ENCODE measurements at regions not wholly inside any gene's neighbourhood (a gene's known extent, or its start where the extent isn't known, plus 50 kb on each side); places are given as distances from the start of the nearest gene placed in this dataset.

- Histone ChIP-seq H3K9ac (ENCODE audit: insufficient read depth, low read length, poor library complexity, severe bottlenecking) (no peak overlapping the region), H3K4me3 (replicated peaks in 1 of 3; ENCODE audit: low read depth in 2 of 3, low read length in 3 of 3) (no peak overlapping the region), H3K4me2 (replicated peaks; ENCODE audit: extremely low read depth, low read length, poor library complexity, severe bottlenecking) (no peak overlapping the region), H4K20me1 (ENCODE audit: insufficient read depth, low read length) (no peaks in the 10 kb centered on the region), H3K27me3 (ENCODE audit: control insufficient read depth in 2 of 2, insufficient read depth in 2 of 2, low read length in 2 of 2) (no peaks in the 10 kb centered on the region), H3K27ac (ENCODE audit: low read depth in 1 of 2, low read length in 2 of 2) (no peak overlapping the region), H2AFZ (ENCODE audit: insufficient read depth, low read depth, low read length, poor library complexity, severe bottlenecking) (peak overlapping the region; percentile 10), H3K4me1 (ENCODE audit: control insufficient read depth in 1 of 2, insufficient read depth in 2 of 2, low read length in 2 of 2) (peaks cover 59 to 61% of the 10 kb centered on the region in 2 donors), H3K36me3 (replicated peaks in 1 of 2; ENCODE audit: control insufficient read depth in 1 of 2, insufficient read depth in 2 of 2, low read length in 2 of 2) (no peaks in the 10 kb centered on the region), H3K9me3 (replicated peaks in 1 of 2; ENCODE audit: control insufficient read depth in 1 of 2, insufficient read depth in 1 of 2, low read length in 2 of 2) (no peaks in the 10 kb centered on the region), H3K79me2 (ENCODE audit: insufficient read depth, low read length) (no peaks in the 10 kb centered on the region)
- peak overlapping the region; percentile 35 to 99 (median 97) for H3K27ac Mint-ChIP-seq
- peaks cover 0 to 3% of the 10 kb centered on the region in 2 donors for H3K36me3 Mint-ChIP-seq
- peaks cover 65% of the 10 kb centered on the region for H3K4me1 Mint-ChIP-seq
- H3K9me3 Mint-ChIP-seq = peaks cover 0 to 2% (median 0%) of the 10 kb centered on the region in 7 donors
- peaks cover 0 to 5% (median 0%) of the 10 kb centered on the region in 3 donors for H3K27me3 Mint-ChIP-seq (ENCODE audit: low read depth in 3 of 3)
- WGBS (ENCODE audit: insufficient coverage) = no CpG with 5 or more reads among the region's 2 CpGs
- H3K4me3 Mint-ChIP-seq = no peak overlapping the region
- no peak for TF ChIP-seq CTCF (IDR thresholded peaks at IDR 0.05)
- intact Hi-C loops (cut with micrococcal nuclease) = loop anchor here in 1 of 2 donors (5.0 kb wide), 1 partner anchor 35 kb away; no protein-coding TSS in a partner anchor
- peak in 2 of 3 donors; percentile 16 to 47 for DNase-seq
These were observed 117.1 kb upstream of the IPO9 start for GRCh38 chr1:201711811-201712210.

GRCh38 chr1:201712387-201713085 is 116.4 kb upstream of the IPO9 start:
- H3K27ac Mint-ChIP-seq = peak overlapping the region; percentile 96 to 99 (median 99)

More at GRCh38 chr1:201712387-201713085, 116.4 kb upstream of the IPO9 start:
- no peak for TF ChIP-seq CTCF (IDR thresholded peaks at IDR 0.05)
- H3K36me3 Mint-ChIP-seq = peaks cover 0 to 3% of the 10 kb centered on the region in 2 donors
- Histone ChIP-seq H3K4me2 (replicated peaks; ENCODE audit: extremely low read depth, low read length, poor library complexity, severe bottlenecking) (no peak overlapping the region), H2AFZ (ENCODE audit: insufficient read depth, low read depth, low read length, poor library complexity, severe bottlenecking) (peak overlapping the region; percentile 47), H4K20me1 (ENCODE audit: insufficient read depth, low read length) (no peaks in the 10 kb centered on the region), H3K9ac (ENCODE audit: insufficient read depth, low read length, poor library complexity, severe bottlenecking) (peak overlapping the region; percentile 74), H3K36me3 (replicated peaks in 1 of 2; ENCODE audit: control insufficient read depth in 1 of 2, insufficient read depth in 2 of 2, low read length in 2 of 2) (no peaks in the 10 kb centered on the region), H3K27ac (ENCODE audit: low read depth in 1 of 2, low read length in 2 of 2) (peak overlapping the region; percentile 98 to 100), H3K79me2 (ENCODE audit: insufficient read depth, low read length) (no peaks in the 10 kb centered on the region), H3K9me3 (replicated peaks in 1 of 2; ENCODE audit: control insufficient read depth in 1 of 2, insufficient read depth in 1 of 2, low read length in 2 of 2) (no peaks in the 10 kb centered on the region), H3K4me3 (replicated peaks in 1 of 3; ENCODE audit: low read depth in 2 of 3, low read length in 3 of 3) (no peak overlapping the region), H3K4me1 (ENCODE audit: control insufficient read depth in 1 of 2, insufficient read depth in 2 of 2, low read length in 2 of 2) (peaks cover 66 to 68% of the 10 kb centered on the region in 2 donors), H3K27me3 (ENCODE audit: control insufficient read depth in 2 of 2, insufficient read depth in 2 of 2, low read length in 2 of 2) (no peaks in the 10 kb centered on the region)
- H3K4me1 Mint-ChIP-seq = peaks cover 72% of the 10 kb centered on the region
- H3K27me3 Mint-ChIP-seq (ENCODE audit: low read depth in 3 of 3) = peaks cover 0 to 5% (median 0%) of the 10 kb centered on the region in 3 donors
- H3K9me3 Mint-ChIP-seq = peaks cover 0 to 2% (median 0%) of the 10 kb centered on the region in 7 donors
- intact Hi-C loops (cut with micrococcal nuclease) = loop anchor here in 1 of 2 donors (5.0 kb wide), 1 partner anchor 35 kb away; no protein-coding TSS in a partner anchor
- 100% methylated on average over 5 of the region's 7 CpGs for WGBS (ENCODE audit: insufficient coverage)
- no peak overlapping the region for H3K4me3 Mint-ChIP-seq
- no peak for DNase-seq

All from CD14-positive monocyte (primary cell).